Endothelial cell of umbilical vein (primary cell): ENCODE measurements at regions not wholly inside any gene's neighbourhood (a gene's known extent, or its start where the extent isn't known, plus 50 kb on each side); places are given as distances from the start of the nearest gene placed in this dataset.

Experiments used
- JUN ChIP-seq: IDR thresholded peaks from 2 replicates; pipeline ENCODE4 v1.6.1; 2011; ENCODE audit warnings: borderline replicate concordance, low read depth; ENCODE audit not compliant: insufficient read length, insufficient read depth
- POLR2A ChIP-seq: IDR thresholded peaks from 2 replicates; pipeline ENCODE4 v1.6.1; 2012; ENCODE audit warnings: low read depth, mild to moderate bottlenecking, control low read depth, low read length
- TF ChIP-seq, protein P1 (sequence below): IDR thresholded peaks from 2 replicates; pipeline ENCODE4 v1.6.1; 2011; ENCODE audit not compliant: insufficient read depth, insufficient read length
- TF ChIP-seq, protein P2 (sequence below), 2 donors: IDR thresholded peaks; 1 replicate in 1 of 2; 2 replicates in 1 of 2; pipeline ENCODE4 v1.5.1; 2011; ENCODE audit warnings: low read length in 2 of 2, mild to moderate bottlenecking in 2 of 2, moderate library complexity in 2 of 2, control low read depth in 1 of 2, inconsistent platforms in 1 of 2, low read depth in 1 of 2; ENCODE audit not compliant: insufficient read depth in 1 of 2; ENCODE audit errors: extremely low read depth in 1 of 2

- TF ChIP-seq, protein P1, sequence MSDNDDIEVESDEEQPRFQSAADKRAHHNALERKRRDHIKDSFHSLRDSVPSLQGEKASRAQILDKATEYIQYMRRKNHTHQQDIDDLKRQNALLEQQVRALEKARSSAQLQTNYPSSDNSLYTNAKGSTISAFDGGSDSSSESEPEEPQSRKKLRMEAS = no peak
- TF ChIP-seq, protein P2, sequence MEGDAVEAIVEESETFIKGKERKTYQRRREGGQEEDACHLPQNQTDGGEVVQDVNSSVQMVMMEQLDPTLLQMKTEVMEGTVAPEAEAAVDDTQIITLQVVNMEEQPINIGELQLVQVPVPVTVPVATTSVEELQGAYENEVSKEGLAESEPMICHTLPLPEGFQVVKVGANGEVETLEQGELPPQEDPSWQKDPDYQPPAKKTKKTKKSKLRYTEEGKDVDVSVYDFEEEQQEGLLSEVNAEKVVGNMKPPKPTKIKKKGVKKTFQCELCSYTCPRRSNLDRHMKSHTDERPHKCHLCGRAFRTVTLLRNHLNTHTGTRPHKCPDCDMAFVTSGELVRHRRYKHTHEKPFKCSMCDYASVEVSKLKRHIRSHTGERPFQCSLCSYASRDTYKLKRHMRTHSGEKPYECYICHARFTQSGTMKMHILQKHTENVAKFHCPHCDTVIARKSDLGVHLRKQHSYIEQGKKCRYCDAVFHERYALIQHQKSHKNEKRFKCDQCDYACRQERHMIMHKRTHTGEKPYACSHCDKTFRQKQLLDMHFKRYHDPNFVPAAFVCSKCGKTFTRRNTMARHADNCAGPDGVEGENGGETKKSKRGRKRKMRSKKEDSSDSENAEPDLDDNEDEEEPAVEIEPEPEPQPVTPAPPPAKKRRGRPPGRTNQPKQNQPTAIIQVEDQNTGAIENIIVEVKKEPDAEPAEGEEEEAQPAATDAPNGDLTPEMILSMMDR (IDR thresholded peaks at IDR 0.05; ENCODE audit: extremely low read depth in 1 of 2, insufficient read depth in 1 of 2, low read depth in 1 of 2, low read length in 2 of 2) = no peak
- TF ChIP-seq JUN (no peak), POLR2A (no peak)
Observed at GRCh38 chr14:89730687-89731086, 223.8 kb downstream of the EFCAB11 start.
